Epidermal melanocyte (primary cell): ENCODE measurements at regions not wholly inside any gene's neighbourhood (a gene's known extent, or its start where the extent isn't known, plus 50 kb on each side); places are given as distances from the start of the nearest gene placed in this dataset.

ENCODE experiments used
- DNase-seq: peaks from one replicate; pipeline ENCODE4 v3.0.0; 2011; ENCODE audit warnings: low spot score; ENCODE audit not compliant: insufficient read length

DNA sequence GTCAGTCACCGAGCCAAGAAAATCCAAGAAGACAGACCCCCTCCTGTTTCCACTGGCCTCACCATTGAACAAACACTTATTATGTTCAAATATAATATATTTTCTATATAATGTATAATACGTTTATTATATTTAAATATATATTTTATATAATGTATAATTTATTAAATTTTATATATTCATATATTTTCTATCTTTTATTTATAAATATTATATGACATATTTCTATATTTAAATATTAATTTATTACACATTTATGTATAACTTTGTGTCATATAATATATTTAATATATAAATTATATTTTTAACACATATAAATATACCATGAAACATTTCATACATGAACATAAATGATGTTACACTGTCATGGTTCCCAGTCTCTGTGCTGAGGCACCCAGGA is 60.9 kb upstream of the RMDN2 start:
- no peak for DNase-seq

DNA sequence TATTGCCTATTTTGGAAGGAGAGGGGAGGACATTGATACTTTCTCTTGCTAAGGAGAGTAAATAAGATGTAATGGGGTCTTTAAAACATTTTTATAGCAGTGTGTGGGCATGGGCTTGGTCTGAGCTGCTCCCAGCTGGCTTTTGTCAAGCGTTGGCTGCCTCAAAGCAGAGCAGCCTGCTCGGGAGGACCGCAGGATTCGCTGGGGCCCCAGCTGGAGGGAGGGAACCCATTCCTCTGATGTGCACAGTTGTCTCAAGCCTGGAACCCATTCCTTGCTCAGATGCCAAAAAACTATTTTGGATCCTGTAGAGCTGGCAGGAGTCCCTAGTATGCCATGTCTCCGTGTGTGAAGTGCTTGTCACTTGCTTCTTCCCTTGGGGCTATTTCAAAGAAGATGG is 59.4 kb upstream of the RMDN2 start:
- DNase-seq = no peak

GRCh38 chr2:37866171-37866934 is 58.7 kb upstream of the RMDN2 start:
- no peak for DNase-seq

- no peak for DNase-seq
These were observed 57.9 kb upstream of the RMDN2 start for GRCh38 chr2:37867166-37867565.

GRCh38 chr2:37868866-37869265 is 56.2 kb upstream of the RMDN2 start:
- DNase-seq = no peak

- DNase-seq = no peak
These were observed 55.8 kb upstream of the RMDN2 start for GRCh38 chr2:37869304-37869703.

DNA sequence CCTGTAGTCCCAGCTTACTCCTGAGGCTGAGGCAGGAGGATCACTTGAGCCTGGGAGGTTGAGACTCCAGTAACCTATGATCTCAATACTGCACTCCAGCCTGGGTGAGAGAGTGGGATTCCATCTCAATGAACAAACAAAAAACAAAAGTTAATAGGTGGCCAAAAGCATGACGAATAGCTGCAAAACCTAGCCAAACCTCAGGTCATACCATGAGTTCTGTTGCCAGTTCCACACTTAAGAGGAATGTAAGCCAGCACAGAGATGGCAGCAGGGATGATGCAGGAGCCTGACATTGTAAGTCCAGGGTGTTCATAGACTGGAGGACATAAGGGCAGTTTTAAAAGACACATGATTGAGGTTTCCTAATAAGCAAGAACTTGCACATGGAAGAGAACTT is 55.3 kb upstream of the RMDN2 start:
- DNase-seq = no peak

DNA sequence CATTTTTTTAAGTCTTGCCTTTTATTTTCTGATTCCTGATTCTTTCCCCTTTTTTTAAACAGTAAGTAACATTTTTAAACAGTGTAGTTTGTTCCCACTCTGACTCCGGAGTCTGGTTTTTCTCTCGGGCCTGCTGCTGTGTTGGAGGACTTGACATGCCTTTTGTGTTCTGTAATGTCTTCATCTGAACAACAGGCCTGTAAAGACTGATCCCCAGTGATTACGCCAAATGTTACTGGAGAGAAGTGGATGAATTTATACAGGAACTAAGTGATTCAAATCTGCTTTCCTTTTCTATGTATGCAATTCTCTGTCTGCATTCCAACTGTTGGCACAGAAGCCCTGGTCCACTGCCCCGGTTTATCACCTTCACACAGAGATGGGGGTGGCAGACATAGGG is 54.3 kb upstream of the RMDN2 start:
- DNase-seq = no peak

DNA sequence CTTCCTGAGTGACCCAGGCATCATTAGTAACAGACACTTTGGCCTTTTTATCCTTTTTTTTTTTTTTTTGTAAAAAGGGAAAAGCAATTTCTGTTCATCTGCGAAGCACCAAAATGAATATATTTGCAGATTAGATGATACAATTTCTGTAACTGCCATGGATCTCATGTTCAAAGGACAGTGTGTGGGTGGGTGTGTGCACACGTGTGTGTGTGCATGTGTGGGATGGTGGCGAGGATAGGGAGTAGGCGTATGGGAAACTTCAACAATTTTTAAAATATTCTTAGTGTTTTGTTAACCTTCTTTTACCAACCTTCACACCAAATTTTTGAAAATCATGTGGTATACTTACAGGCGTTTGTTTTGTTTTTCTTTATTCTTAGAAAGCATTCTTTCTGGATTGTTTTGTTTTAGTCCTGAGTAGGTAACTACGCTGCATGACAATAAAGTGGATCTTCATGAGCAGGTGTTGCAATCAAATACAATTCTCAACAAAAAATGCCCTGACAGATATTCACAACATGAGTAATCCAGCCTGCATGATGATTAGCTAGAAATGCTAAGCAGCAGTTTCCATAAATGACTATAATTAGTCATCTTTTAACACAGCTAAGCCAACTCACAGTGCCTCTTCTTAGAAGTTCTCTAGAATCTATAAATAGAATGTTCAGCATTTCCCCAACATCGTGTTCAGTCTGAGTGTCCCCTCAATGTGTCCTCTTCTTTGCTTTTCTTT is 53.5 kb upstream of the RMDN2 start:
- no peak for DNase-seq

DNA sequence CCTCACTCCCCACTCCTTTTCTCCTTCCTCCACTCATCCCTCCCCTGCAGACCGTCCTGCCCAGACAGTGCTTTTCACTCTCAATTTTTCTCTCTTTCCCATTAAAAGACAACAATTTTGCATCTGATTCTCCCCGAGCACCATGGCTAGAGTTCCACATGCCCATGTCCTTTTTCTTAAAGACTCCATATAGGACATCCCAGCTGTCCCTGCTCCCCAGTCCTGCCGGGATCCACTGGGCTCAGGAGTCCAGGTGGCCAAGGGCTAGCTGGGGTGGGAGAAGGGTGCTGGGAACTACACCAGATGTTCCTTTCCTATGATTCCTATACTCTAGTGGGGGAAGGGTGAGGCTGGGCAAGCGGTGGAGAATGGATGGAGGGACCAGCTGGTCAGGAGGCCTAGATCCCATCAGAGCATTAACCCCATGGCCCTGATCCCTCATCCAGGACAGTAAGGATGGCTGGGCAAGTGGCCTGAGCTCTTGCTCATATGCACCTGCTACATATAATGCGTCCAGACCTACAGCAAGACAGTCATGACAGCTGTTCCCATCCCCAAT is 52.8 kb upstream of the RMDN2 start:
- DNase-seq = no peak

- no peak for DNase-seq
These were observed 51.9 kb upstream of the RMDN2 start for GRCh38 chr2:37873229-37873628.

- DNase-seq = no peak
These were observed 51.2 kb upstream of the RMDN2 start for GRCh38 chr2:37873749-37874330.

DNA sequence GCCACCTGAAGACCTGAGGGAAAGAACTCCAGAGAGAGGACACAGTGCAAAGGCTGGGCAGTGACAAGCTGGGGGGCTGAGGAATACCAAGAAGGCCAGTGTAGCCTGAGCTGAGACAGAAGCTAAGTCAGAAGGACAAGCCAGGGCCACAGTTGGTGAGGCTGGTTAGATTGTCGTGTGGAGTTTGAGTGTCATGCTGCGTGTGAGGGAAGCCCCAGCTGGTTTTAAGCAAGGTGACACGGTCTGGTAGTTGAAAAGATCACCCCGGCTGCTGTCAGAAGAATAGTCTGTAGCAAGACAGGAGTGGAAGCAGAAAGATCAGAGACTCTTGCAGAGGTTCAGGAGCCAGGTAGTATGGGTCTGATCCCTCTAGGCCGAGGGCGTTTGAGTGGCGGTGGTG is 50.6 kb upstream of the RMDN2 start:
- no peak for DNase-seq
